SK-N-SH treated with all-trans-retinoic acid at 6 μM for 48 hours (cell line): ENCODE measurements at regions not wholly inside any gene's neighbourhood (a gene's known extent, or its start where the extent isn't known, plus 50 kb on each side); places are given as distances from the start of the nearest gene placed in this dataset.
"Not testable (repeated sequence)": the region's sequence is repeated elsewhere in the genome, so short reads cannot be mapped to it uniquely, and the experiment has no call there.

Experiments used
- ATAC-seq: fragments of 200-7000 bp; cut with Tn5 transposase; 3 replicates; pipeline ENCODE4 v1.9.1; 2020; ENCODE audit warnings: mild to moderate bottlenecking, moderate library complexity
- ARNTL ChIP-seq: fragments of 450-650 bp; formaldehyde crosslinking; IDR thresholded peaks from 2 replicates; pipeline ENCODE4 v1.5.0; 2020; ENCODE audit warnings: low read depth, mild to moderate bottlenecking, moderate library complexity, borderline replicate concordance
- BACH2 ChIP-seq: fragments of 250-450 bp; sonication (Bioruptor Pico); IDR thresholded peaks from 2 replicates; pipeline ENCODE4 v1.9.0; 2021; ENCODE audit warnings: mild to moderate bottlenecking, borderline replicate concordance
- CREB5 ChIP-seq: fragments of 250-450 bp; sonication (Bioruptor Pico); IDR thresholded peaks from 2 replicates; pipeline ENCODE4 v1.5.1; 2020; ENCODE audit warnings: low read depth, mild to moderate bottlenecking, moderate library complexity
- CSDC2 ChIP-seq: fragments of 250-450 bp; sonication (Bioruptor Pico); IDR thresholded peaks from 2 replicates; pipeline ENCODE4 v1.5.0; 2020; ENCODE audit warnings: mild to moderate bottlenecking, moderate library complexity
- ESRRG ChIP-seq: fragments of 250-450 bp; sonication (Bioruptor Pico); IDR thresholded peaks from 2 replicates; pipeline ENCODE4 v1.6.1; 2021; ENCODE audit warnings: mild to moderate bottlenecking
- GLIS3 ChIP-seq: fragments of 250-450 bp; sonication (Bioruptor Pico); IDR thresholded peaks from 2 replicates; pipeline ENCODE4 v1.5.0; 2020; ENCODE audit warnings: mild to moderate bottlenecking, moderate library complexity
- ISL1 ChIP-seq: fragments of 250-450 bp; sonication (Bioruptor Pico); IDR thresholded peaks from 2 replicates; pipeline ENCODE4 v2.1.2; 2022; ENCODE audit warnings: mild to moderate bottlenecking, moderate library complexity
- PPARA ChIP-seq: fragments of 250-450 bp; sonication (Bioruptor Pico); IDR thresholded peaks from 2 replicates; pipeline ENCODE4 v1.5.0; 2020; ENCODE audit warnings: mild to moderate bottlenecking, borderline replicate concordance
- RARB ChIP-seq: fragments of 250-450 bp; sonication (Bioruptor Pico); IDR thresholded peaks from 2 replicates; pipeline ENCODE4 v1.8.0; 2021; ENCODE audit warnings: mild to moderate bottlenecking, moderate library complexity
- SNAI2 ChIP-seq: fragments of 250-450 bp; sonication (Bioruptor Pico); IDR thresholded peaks from 2 replicates; pipeline ENCODE4 v1.5.0; 2020; ENCODE audit warnings: mild to moderate bottlenecking, moderate library complexity
- TCF4 ChIP-seq: fragments of 250-450 bp; sonication (Bioruptor Pico); IDR thresholded peaks from 2 replicates; pipeline ENCODE4 v1.8.0; 2021; ENCODE audit warnings: mild to moderate bottlenecking, moderate library complexity, borderline replicate concordance
- TOX ChIP-seq: fragments of 250-450 bp; sonication (Bioruptor Pico); IDR thresholded peaks from 2 replicates; pipeline ENCODE4 v1.8.0; 2021; ENCODE audit warnings: mild to moderate bottlenecking, moderate library complexity, borderline replicate concordance
- ZC3H10 ChIP-seq: fragments of 250-450 bp; sonication (Bioruptor Pico); IDR thresholded peaks from 2 replicates; pipeline ENCODE4 v1.5.1; 2021; ENCODE audit warnings: mild to moderate bottlenecking, moderate library complexity
- ZFP3 ChIP-seq: fragments of 250-450 bp; sonication (Bioruptor Pico); IDR thresholded peaks from 2 replicates; pipeline ENCODE4 v1.5.0; 2020; ENCODE audit warnings: mild to moderate bottlenecking, moderate library complexity
- ZNF565 ChIP-seq: fragments of 450-650 bp; formaldehyde crosslinking; conservative IDR thresholded peaks from 2 replicates; pipeline ENCODE4 v1.5.0; 2020; ENCODE audit warnings: low read depth, mild to moderate bottlenecking, moderate library complexity
- ZNF70 ChIP-seq: fragments of 450-650 bp; formaldehyde crosslinking; IDR thresholded peaks from 2 replicates; pipeline ENCODE4 v1.5.0; 2020; ENCODE audit warnings: mild to moderate bottlenecking, moderate library complexity
- ZNF8 ChIP-seq: fragments of 450-650 bp; formaldehyde crosslinking; IDR thresholded peaks from 2 replicates; pipeline ENCODE4 v1.5.0; 2020; ENCODE audit warnings: mild to moderate bottlenecking, moderate library complexity
- TF ChIP-seq, protein P1 (sequence below): fragments of 250-450 bp; sonication (Bioruptor Pico); IDR thresholded peaks from 2 replicates; pipeline ENCODE4 v1.5.0; 2020; ENCODE audit warnings: mild to moderate bottlenecking, moderate library complexity
- TF ChIP-seq, protein P2 (sequence below): fragments of 250-450 bp; sonication (Bioruptor Pico); IDR thresholded peaks from 2 replicates; pipeline ENCODE4 v1.8.0; 2021; ENCODE audit warnings: low read depth, mild to moderate bottlenecking, moderate library complexity, borderline replicate concordance
- TF ChIP-seq, protein P3 (sequence below): fragments of 250-450 bp; sonication (Bioruptor Pico); IDR thresholded peaks from 2 replicates; pipeline ENCODE4 v1.5.1; 2021; ENCODE audit warnings: mild to moderate bottlenecking, moderate library complexity

DNA sequence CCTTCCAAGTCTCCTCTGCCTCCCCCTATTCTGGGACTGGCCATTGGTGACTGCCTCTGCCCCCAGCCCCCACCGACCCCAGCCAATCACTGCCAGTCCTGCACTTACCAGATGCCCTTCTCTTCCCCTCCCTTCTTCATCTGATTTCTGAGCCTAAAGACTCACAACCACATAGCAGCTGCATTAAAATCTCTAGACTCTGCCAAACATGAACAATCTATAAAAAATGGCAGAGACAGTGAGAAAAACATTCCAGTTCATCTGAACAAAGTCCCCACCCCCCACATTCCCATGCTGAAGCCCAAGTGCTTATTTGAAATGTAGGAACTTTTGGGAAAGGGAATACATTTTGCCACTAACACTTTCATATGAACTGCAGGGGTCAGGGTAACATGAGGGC lies 60.8 kb downstream of the KCTD12 start:
- TF ChIP-seq BACH2 (CRISPR knock-in tag): no peak
- peak; percentile 49 for ATAC-seq

DNA sequence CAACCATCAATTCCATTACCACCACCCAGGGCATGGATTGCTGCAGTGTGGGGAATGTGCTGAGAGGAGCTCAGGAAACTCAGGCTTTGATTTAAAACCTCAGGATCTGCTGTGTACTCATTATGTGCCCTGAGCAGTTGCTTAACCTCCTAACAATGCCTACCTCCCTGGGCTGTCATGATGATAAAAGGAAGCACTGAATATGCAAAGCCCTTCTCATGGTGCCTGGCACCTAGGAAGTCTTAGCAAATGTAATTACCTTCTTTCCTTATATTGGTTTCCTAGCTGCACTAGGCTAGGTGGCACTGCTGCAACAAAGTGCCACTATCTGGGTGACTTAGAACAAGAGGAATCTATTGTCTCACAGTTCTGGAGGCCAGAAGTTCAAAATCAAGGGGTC lies 62.2 kb downstream of the KCTD12 start:
- no peak for TF ChIP-seq ISL1 (CRISPR knock-in tag)
- TF ChIP-seq, protein P1, sequence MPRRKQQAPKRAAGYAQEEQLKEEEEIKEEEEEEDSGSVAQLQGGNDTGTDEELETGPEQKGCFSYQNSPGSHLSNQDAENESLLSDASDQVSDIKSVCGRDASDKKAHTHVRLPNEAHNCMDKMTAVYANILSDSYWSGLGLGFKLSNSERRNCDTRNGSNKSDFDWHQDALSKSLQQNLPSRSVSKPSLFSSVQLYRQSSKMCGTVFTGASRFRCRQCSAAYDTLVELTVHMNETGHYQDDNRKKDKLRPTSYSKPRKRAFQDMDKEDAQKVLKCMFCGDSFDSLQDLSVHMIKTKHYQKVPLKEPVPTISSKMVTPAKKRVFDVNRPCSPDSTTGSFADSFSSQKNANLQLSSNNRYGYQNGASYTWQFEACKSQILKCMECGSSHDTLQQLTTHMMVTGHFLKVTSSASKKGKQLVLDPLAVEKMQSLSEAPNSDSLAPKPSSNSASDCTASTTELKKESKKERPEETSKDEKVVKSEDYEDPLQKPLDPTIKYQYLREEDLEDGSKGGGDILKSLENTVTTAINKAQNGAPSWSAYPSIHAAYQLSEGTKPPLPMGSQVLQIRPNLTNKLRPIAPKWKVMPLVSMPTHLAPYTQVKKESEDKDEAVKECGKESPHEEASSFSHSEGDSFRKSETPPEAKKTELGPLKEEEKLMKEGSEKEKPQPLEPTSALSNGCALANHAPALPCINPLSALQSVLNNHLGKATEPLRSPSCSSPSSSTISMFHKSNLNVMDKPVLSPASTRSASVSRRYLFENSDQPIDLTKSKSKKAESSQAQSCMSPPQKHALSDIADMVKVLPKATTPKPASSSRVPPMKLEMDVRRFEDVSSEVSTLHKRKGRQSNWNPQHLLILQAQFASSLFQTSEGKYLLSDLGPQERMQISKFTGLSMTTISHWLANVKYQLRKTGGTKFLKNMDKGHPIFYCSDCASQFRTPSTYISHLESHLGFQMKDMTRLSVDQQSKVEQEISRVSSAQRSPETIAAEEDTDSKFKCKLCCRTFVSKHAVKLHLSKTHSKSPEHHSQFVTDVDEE (CRISPR knock-in tag): no peak
- TF ChIP-seq ARNTL: no peak
- no peak for TF ChIP-seq BACH2 (CRISPR knock-in tag)
- TF ChIP-seq, protein P2, sequence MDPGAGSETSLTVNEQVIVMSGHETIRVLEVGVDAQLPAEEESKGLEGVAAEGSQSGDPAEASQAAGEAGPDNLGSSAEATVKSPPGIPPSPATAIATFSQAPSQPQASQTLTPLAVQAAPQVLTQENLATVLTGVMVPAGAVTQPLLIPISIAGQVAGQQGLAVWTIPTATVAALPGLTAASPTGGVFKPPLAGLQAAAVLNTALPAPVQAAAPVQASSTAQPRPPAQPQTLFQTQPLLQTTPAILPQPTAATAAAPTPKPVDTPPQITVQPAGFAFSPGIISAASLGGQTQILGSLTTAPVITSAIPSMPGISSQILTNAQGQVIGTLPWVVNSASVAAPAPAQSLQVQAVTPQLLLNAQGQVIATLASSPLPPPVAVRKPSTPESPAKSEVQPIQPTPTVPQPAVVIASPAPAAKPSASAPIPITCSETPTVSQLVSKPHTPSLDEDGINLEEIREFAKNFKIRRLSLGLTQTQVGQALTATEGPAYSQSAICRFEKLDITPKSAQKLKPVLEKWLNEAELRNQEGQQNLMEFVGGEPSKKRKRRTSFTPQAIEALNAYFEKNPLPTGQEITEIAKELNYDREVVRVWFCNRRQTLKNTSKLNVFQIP (CRISPR knock-in tag): no peak
- no peak for TF ChIP-seq ZFP3 (CRISPR knock-in tag)
- no peak for TF ChIP-seq TCF4 (CRISPR knock-in tag)
- no peak for TF ChIP-seq TOX
- TF ChIP-seq ESRRG (CRISPR knock-in tag): no peak
- no peak for TF ChIP-seq PPARA (CRISPR knock-in tag)
- TF ChIP-seq, protein P3, sequence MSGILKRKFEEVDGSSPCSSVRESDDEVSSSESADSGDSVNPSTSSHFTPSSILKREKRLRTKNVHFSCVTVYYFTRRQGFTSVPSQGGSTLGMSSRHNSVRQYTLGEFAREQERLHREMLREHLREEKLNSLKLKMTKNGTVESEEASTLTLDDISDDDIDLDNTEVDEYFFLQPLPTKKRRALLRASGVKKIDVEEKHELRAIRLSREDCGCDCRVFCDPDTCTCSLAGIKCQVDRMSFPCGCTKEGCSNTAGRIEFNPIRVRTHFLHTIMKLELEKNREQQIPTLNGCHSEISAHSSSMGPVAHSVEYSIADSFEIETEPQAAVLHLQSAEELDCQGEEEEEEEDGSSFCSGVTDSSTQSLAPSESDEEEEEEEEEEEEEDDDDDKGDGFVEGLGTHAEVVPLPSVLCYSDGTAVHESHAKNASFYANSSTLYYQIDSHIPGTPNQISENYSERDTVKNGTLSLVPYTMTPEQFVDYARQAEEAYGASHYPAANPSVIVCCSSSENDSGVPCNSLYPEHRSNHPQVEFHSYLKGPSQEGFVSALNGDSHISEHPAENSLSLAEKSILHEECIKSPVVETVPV (CRISPR knock-in tag): no peak
- no peak for TF ChIP-seq GLIS3 (CRISPR knock-in tag)
- TF ChIP-seq ZC3H10 (CRISPR knock-in tag): no peak
- TF ChIP-seq, all 23 proteins: peak for 0
- no peak for ATAC-seq

DNA sequence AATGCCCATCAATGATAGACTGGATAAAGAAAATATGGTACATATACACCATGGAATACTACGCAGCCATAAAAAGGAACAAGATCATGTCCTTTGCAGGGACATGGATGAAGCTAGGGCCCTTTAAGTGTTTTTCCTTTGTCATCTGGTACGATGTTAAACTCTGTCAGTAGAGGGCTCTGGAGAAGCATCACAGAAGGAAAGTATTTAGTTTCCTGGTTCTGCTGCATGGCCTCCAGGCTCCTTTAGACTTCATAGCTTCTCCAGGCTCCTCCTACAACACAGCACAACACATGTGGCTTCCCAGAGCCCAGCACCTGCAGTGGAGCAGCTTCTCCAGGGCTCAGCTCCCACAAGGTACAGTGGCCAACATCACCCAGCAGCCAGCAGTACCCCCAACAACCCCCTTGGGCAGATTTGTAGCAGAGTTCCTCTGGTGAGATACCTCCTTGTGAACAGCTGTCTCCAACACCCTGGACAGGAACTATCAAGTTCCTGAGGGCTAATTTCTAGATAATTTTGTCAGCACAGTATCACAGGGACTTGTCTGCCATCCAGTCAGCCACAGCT lies 63.4 kb downstream of the KCTD12 start:
- peak; percentile 81 for ATAC-seq
- TF ChIP-seq ZNF8 (CRISPR knock-in tag): no peak
- no peak for TF ChIP-seq SNAI2 (CRISPR knock-in tag)
- TF ChIP-seq CSDC2 (CRISPR knock-in tag): no peak
- no peak for TF ChIP-seq RARB
- no peak for TF ChIP-seq ARNTL
- no peak for TF ChIP-seq GLIS3 (CRISPR knock-in tag)
- TF ChIP-seq ZNF70 (CRISPR knock-in tag): no peak
- TF ChIP-seq ESRRG (CRISPR knock-in tag): no peak
- TF ChIP-seq ZC3H10 (CRISPR knock-in tag): no peak
- TF ChIP-seq ZFP3 (CRISPR knock-in tag): no peak
- TF ChIP-seq ZNF565 (CRISPR knock-in tag): no peak
- TF ChIP-seq, protein P3 (CRISPR knock-in tag): no peak
- TF ChIP-seq PPARA (CRISPR knock-in tag): no peak
- TF ChIP-seq BACH2 (CRISPR knock-in tag): no peak
- TF ChIP-seq CREB5: no peak

DNA sequence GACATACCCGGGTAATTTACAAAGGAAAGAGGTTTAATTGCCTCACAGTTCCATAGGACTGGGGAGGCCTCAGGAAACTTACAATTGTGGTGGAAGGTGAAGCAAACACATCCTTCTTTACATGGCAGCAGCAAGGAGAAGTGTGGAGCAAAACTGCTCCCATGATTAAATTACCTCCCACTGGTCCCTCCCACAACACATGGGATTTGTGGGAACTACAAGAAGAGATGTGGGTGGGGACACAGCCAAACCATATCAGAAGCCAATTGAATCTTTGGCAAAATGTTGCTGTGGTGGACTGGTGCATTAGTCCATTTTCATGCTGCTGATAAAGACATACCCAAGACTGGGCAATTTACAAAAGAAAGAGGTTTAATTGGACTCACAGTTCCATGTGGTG lies 65.0 kb downstream of the KCTD12 start:
- not testable (repeated sequence) for ATAC-seq
